ENCODE measurements at regions not wholly inside any gene's neighbourhood (a gene's known extent, or its start where the extent isn't known, plus 50 kb on each side); places are given as distances from the start of the nearest gene placed in this dataset.
A peak's percentile ranks its signal among the peaks of the same experiment; 100 is the strongest.

DNA sequence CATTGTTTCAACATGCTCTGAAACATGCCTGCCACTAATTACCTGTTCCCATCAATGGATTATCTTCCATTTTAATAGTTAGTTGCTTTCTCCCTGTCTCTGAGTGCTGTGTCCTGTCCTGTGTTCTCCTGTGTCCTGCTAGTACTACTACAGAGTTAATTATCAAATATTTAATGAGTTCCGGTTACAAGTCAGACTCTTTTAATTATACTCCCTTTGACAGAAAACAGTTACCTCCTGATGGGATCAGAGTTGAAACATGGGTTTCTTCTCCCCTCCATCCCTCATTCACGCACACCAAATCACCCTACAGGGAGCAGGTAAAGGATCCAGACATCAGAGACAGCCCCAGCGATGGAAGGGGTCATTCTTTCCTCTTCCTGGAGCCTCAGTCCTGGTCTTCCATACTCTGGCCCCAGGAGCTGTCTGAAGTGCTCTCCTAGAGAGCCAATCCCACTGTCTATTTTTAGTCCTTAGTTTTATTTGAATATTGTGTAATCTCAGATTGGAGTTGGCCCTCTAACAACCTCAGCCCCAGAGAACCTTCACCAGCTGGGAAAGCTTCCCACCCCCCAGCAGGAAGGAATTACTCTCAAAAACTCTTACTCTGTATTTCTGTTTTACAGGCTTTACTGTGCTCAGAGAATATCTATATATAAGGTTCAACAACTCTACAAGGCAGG, 137.0 kb upstream of the C2CD4B start:
- Histone ChIP-seq H3K27me3 (replicated peaks; ENCODE audit: insufficient read depth, low read length) (no peaks in the 10 kb centered on the region), H3K79me2 (ENCODE audit: low read length) (no peaks in the 10 kb centered on the region), H3K9me3 (replicated peaks; ENCODE audit: insufficient read depth, low read length) (no peaks in the 10 kb centered on the region), H3K36me3 (replicated peaks; ENCODE audit: insufficient read depth, low read length) (no peaks in the 10 kb centered on the region), H3K4me2 (ENCODE audit: low read depth, low read length) (no peak overlapping the region), H3K9me2 (replicated peaks; ENCODE audit: insufficient read depth, low read length) (no peaks in the 10 kb centered on the region), H4K20me1 (ENCODE audit: insufficient read depth, low read length) (no peaks in the 10 kb centered on the region), H3K4me1 (ENCODE audit: low read length) (peaks cover 8% of the 10 kb centered on the region; the same call in 1 of the 2 replicates), H3K4me3 (ENCODE audit: low read length) (no peak overlapping the region), H3K9ac (ENCODE audit: low read length) (no peak overlapping the region), H3K27ac (ENCODE audit: low read length) (no peak overlapping the region), H3F3A (ENCODE audit: insufficient read depth, low read length) (no peaks in the 10 kb centered on the region), H2AFZ (ENCODE audit: low read length) (no peak overlapping the region)
- no peak for DNase-seq
- TF ChIP-seq EZH2phosphoT487 (IDR thresholded peaks at IDR 0.05; ENCODE audit: low read length) (no peak), EZH2 (optimal IDR thresholded peaks at IDR 0.05; ENCODE audit: low read depth, low read length) (no peak)
- TF ChIP-seq, protein P1, sequence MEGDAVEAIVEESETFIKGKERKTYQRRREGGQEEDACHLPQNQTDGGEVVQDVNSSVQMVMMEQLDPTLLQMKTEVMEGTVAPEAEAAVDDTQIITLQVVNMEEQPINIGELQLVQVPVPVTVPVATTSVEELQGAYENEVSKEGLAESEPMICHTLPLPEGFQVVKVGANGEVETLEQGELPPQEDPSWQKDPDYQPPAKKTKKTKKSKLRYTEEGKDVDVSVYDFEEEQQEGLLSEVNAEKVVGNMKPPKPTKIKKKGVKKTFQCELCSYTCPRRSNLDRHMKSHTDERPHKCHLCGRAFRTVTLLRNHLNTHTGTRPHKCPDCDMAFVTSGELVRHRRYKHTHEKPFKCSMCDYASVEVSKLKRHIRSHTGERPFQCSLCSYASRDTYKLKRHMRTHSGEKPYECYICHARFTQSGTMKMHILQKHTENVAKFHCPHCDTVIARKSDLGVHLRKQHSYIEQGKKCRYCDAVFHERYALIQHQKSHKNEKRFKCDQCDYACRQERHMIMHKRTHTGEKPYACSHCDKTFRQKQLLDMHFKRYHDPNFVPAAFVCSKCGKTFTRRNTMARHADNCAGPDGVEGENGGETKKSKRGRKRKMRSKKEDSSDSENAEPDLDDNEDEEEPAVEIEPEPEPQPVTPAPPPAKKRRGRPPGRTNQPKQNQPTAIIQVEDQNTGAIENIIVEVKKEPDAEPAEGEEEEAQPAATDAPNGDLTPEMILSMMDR (IDR thresholded peaks at IDR 0.05; ENCODE audit: low read length): no peak

DNA sequence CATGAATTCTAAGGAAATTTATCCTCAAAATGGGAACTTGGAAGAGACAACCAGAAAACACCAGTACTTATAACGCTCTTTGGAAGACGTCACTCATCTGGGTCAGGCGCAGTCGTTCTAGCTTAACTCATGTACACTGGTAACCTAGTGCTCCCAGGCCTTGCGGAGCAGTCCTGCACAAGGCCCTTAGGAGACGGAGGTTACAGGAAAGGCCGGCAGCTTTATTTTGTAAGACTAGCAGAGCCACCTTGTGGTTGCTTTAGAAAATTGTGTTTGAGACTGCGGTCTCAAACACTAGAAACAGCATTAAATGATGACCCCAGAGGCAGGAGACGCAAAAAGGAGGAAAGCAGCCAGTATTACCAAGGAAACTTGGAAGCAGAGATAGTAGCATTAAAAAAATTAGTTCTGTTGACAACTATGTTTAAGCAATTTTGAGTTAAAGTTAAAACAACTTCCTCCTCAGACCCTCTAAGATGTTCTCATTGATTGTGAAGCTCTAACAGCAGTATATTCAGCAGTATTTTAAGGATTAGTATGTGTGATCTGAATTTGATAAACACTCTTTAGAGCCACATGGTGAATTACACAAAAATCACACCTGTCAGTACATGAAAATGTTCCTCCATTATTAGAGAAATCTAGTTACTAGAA, 141.9 kb upstream of the C2CD4B start:
- Histone ChIP-seq H3K36me3 (replicated peaks; ENCODE audit: insufficient read depth, low read length) (no peaks in the 10 kb centered on the region), H3K4me1 (ENCODE audit: low read length) (no peaks in the 10 kb centered on the region), H3K9ac (ENCODE audit: low read length) (no peak overlapping the region), H3K4me2 (ENCODE audit: low read depth, low read length) (peak overlapping the region; percentile 14; the same call in 1 of the 2 replicates), H3K27me3 (replicated peaks; ENCODE audit: insufficient read depth, low read length) (no peaks in the 10 kb centered on the region), H4K20me1 (ENCODE audit: insufficient read depth, low read length) (no peaks in the 10 kb centered on the region), H3F3A (ENCODE audit: insufficient read depth, low read length) (no peaks in the 10 kb centered on the region), H3K27ac (ENCODE audit: low read length) (no peak overlapping the region), H3K9me3 (replicated peaks; ENCODE audit: insufficient read depth, low read length) (no peaks in the 10 kb centered on the region), H3K4me3 (ENCODE audit: low read length) (no peak overlapping the region), H3K79me2 (ENCODE audit: low read length) (no peaks in the 10 kb centered on the region), H2AFZ (ENCODE audit: low read length) (peak overlapping the region; percentile 66), H3K9me2 (replicated peaks; ENCODE audit: insufficient read depth, low read length) (no peaks in the 10 kb centered on the region)
- TF ChIP-seq, protein P1 (IDR thresholded peaks at IDR 0.05; ENCODE audit: low read length): peak; percentile 63
- TF ChIP-seq EZH2 (optimal IDR thresholded peaks at IDR 0.05; ENCODE audit: low read depth, low read length): no peak
- DNase-seq: peak; percentile 71

DNA sequence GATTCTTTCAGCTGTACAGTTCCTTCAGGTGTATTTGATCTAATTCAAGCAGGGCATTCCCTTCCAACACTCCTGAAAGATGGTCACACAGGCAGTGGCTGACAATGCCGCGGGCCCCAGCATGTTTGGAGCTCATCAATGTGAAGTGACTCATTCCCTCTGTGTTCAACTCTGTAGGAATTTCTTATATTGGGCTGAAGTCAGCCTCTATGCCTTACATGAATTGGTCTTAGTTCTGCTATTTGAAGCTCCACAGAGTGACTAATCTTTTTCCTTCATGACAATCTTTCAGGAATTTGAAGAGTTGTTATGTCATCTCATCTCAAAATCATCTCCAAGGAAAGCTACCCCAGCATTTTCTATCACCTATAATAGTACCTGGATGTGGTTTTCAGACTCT, 142.5 kb upstream of the C2CD4B start:
- Histone ChIP-seq H3K9ac (ENCODE audit: low read length) (no peak overlapping the region), H3K27ac (ENCODE audit: low read length) (no peak overlapping the region)
- TF ChIP-seq EZH2 (optimal IDR thresholded peaks at IDR 0.05; ENCODE audit: low read depth, low read length): no peak
- TF ChIP-seq EZH2phosphoT487 (IDR thresholded peaks at IDR 0.05; ENCODE audit: low read length): no peak
- TF ChIP-seq, protein P1 (IDR thresholded peaks at IDR 0.05; ENCODE audit: low read length): no peak

More for the DNA sequence above, 142.5 kb upstream of the C2CD4B start:
- H3K27me3 ChIP-seq (replicated peaks; ENCODE audit: insufficient read depth, low read length): no peaks in the 10 kb centered on the region
- H2AFZ ChIP-seq (ENCODE audit: low read length): no peak overlapping the region
- no peaks in the 10 kb centered on the region for H3K36me3 ChIP-seq (replicated peaks; ENCODE audit: insufficient read depth, low read length)
- H3K4me2 ChIP-seq (ENCODE audit: low read depth, low read length): no peak overlapping the region
- no peaks in the 10 kb centered on the region for H3K9me2 ChIP-seq (replicated peaks; ENCODE audit: insufficient read depth, low read length)
- DNase-seq: no peak
- no peak overlapping the region for H3K4me3 ChIP-seq (ENCODE audit: low read length)
- no peaks in the 10 kb centered on the region for H3F3A ChIP-seq (ENCODE audit: insufficient read depth, low read length)
- H3K9me3 ChIP-seq (replicated peaks; ENCODE audit: insufficient read depth, low read length): no peaks in the 10 kb centered on the region
- no peaks in the 10 kb centered on the region for H3K4me1 ChIP-seq (ENCODE audit: low read length)
- H3K79me2 ChIP-seq (ENCODE audit: low read length): no peaks in the 10 kb centered on the region
- H4K20me1 ChIP-seq (ENCODE audit: insufficient read depth, low read length): no peaks in the 10 kb centered on the region

Measured in MM.1S (cell line).